SK-N-SH (cell line): ENCODE measurements at regions not wholly inside any gene's neighbourhood (a gene's known extent, or its start where the extent isn't known, plus 50 kb on each side); places are given as distances from the start of the nearest gene placed in this dataset.

ENCODE experiments used
- CTCF ChIA-PET: fragments of 300-600, 350-600 bp; formaldehyde crosslinking; extraction: SDS; loops from one replicate; lab custom pipeline; 2021; lab: Yijun Ruan, JAX
- POLR2A ChIA-PET: fragments of 350-600 bp; sonication (Branson Sonifier 250); formaldehyde crosslinking; extraction: SDS; loops from one replicate; lab custom pipeline; 2020; ENCODE audit warnings: antibody characterized with exemption, inconsistent platforms; lab: Yijun Ruan, JAX
- DNase-seq: peaks from one replicate; pipeline ENCODE4 v3.0.0; 2012
- H2AFZ ChIP-seq: fragments of 200-600 bp; sonication (generic); 2 replicates; pipeline ENCODE4 v1.8.1; 2016; ENCODE audit warnings: antibody characterized with exemption, mild to moderate bottlenecking, low read depth
- H3F3A ChIP-seq: fragments of 200-600 bp; sonication (generic); replicated peaks from 2 replicates; pipeline ENCODE3; 2016; ENCODE audit warnings: antibody characterized with exemption, mild to moderate bottlenecking; ENCODE audit not compliant: insufficient read depth
- H3K27ac ChIP-seq, 2 experiments: fragments of 200-500 bp in 1 of 2; fragments of 200-600 bp in 1 of 2; sonication (Bioruptor generic) in 1 of 2; sonication (generic), shearing (Covaris generic) in 1 of 2; 2 replicates each; pipeline versions ENCODE4 v1.5.1 to v1.6.1; 2014 to 2016; ENCODE audit warnings: low read depth in 2 of 2, inconsistent platforms in 1 of 2, low read length in 1 of 2, mild to moderate bottlenecking in 1 of 2, mixed read lengths in 1 of 2
- H3K27me3 ChIP-seq: fragments of 200-600 bp; sonication (generic), shearing (Covaris generic); 2 replicates; pipeline ENCODE4 v1.6.1; 2016; ENCODE audit warnings: mixed run types; ENCODE audit not compliant: insufficient read depth
- H3K36me3 ChIP-seq, 2 experiments: fragments of 200-500 bp in 1 of 2; fragments of 200-600 bp in 1 of 2; sonication (Bioruptor generic) in 1 of 2; sonication (generic) in 1 of 2; replicated peaks in 1 of 2; 2 replicates each; pipeline versions ENCODE3 to v1.5.1; 2014 to 2016; ENCODE audit warnings: low read length in 1 of 2, mild to moderate bottlenecking in 1 of 2; ENCODE audit not compliant: insufficient read depth in 2 of 2, control insufficient read depth in 1 of 2
- H3K4me1 ChIP-seq, 2 experiments: fragments of 200-500 bp in 1 of 2; fragments of 200-600 bp in 1 of 2; sonication (Bioruptor generic) in 1 of 2; sonication (generic), shearing (Covaris generic) in 1 of 2; 2 replicates each; pipeline versions ENCODE4 v1.5.1 to v1.6.1; 2014 to 2016; ENCODE audit warnings: low read depth in 1 of 2, low read length in 1 of 2, mixed run types in 1 of 2; ENCODE audit not compliant: insufficient read depth in 2 of 2, control insufficient read depth in 1 of 2
- H3K4me2 ChIP-seq: fragments of 200-600 bp; sonication (generic), shearing (Covaris generic); 2 replicates; pipeline ENCODE4 v1.6.1; 2017; ENCODE audit warnings: mixed run types
- H3K4me3 ChIP-seq, 2 experiments: fragments of 200-500 bp in 1 of 2; fragments of 200-600 bp in 1 of 2; sonication (Bioruptor generic) in 1 of 2; sonication (generic), shearing (Covaris generic) in 1 of 2; 2 replicates each; pipeline versions ENCODE4 v1.5.1 to v1.8.1; 2014 to 2016; ENCODE audit warnings: low read depth in 2 of 2, inconsistent platforms in 1 of 2, low read length in 1 of 2, mild to moderate bottlenecking in 1 of 2, mixed read lengths in 1 of 2, moderate library complexity in 1 of 2
- H3K79me2 ChIP-seq: fragments of 200-600 bp; sonication (generic); 2 replicates; pipeline ENCODE4 v1.8.1; 2017; ENCODE audit warnings: mild to moderate bottlenecking; ENCODE audit not compliant: insufficient read depth
- H3K9ac ChIP-seq: fragments of 200-600 bp; sonication (generic); 2 replicates; pipeline ENCODE4 v1.6.1; 2017; ENCODE audit warnings: mixed run types
- H3K9me2 ChIP-seq: fragments of 200-600 bp; sonication (generic); 2 replicates; pipeline ENCODE4 v1.6.1; 2017; ENCODE audit warnings: mixed run types
- H3K9me3 ChIP-seq: fragments of 200-600 bp; sonication (generic); 2 replicates; pipeline ENCODE4 v1.6.1; 2017; ENCODE audit warnings: mixed run types, mild to moderate bottlenecking, moderate library complexity
- H4K20me1 ChIP-seq: fragments of 200-600 bp; sonication (generic); 2 replicates; pipeline ENCODE4 v1.6.1; 2017; ENCODE audit warnings: mild to moderate bottlenecking, mixed run types; ENCODE audit not compliant: insufficient read depth
- CHD2 ChIP-seq: fragments of 150-350 bp; IDR thresholded peaks from 2 replicates; pipeline ENCODE4 v1.6.1; 2018; ENCODE audit warnings: low read length; ENCODE audit not compliant: partially characterized antibody
- FOXJ3 ChIP-seq: sonication (generic); formaldehyde crosslinking; IDR thresholded peaks from 2 replicates; pipeline ENCODE4 v1.5.1; 2020; ENCODE audit warnings: mild to moderate bottlenecking, missing genetic modification reagents
- GATA2 ChIP-seq: sonication (generic); formaldehyde crosslinking; IDR thresholded peaks from 2 replicates; pipeline ENCODE4 v1.5.0; 2020; ENCODE audit warnings: mild to moderate bottlenecking, missing genetic modification reagents
- MAX ChIP-seq: IDR thresholded peaks from 2 replicates; pipeline ENCODE4 v1.4.0; 2012; ENCODE audit warnings: low read depth
- MXI1 ChIP-seq: IDR thresholded peaks from 2 replicates; pipeline ENCODE4 v1.6.1; 2012; ENCODE audit warnings: mild to moderate bottlenecking, low read depth, low read length, improper control_type of control experiment
- NFIC ChIP-seq: IDR thresholded peaks from 2 replicates; pipeline ENCODE4 v1.4.0; 2012; ENCODE audit warnings: borderline replicate concordance
- NRF1 ChIP-seq: IDR thresholded peaks from 2 replicates; pipeline ENCODE4 v1.6.1; 2012; ENCODE audit warnings: low read depth, mild to moderate bottlenecking, low read length
- RAD21 ChIP-seq: IDR thresholded peaks from 2 replicates; pipeline ENCODE4 v1.6.1; 2012; ENCODE audit warnings: mild to moderate bottlenecking, low read length
- RCOR1 ChIP-seq: fragments of 150-350 bp; IDR thresholded peaks from 2 replicates; pipeline ENCODE4 v1.6.1; 2017; ENCODE audit warnings: antibody characterized with exemption, low read length
- REST ChIP-seq: IDR thresholded peaks from 2 replicates; pipeline ENCODE4 v1.6.1; 2012; ENCODE audit warnings: mild to moderate bottlenecking, low read depth, low read length, moderate library complexity
- RFX5 ChIP-seq: IDR thresholded peaks from 2 replicates; pipeline ENCODE4 v1.6.1; 2012; ENCODE audit warnings: mild to moderate bottlenecking, improper control_type of control experiment, low read length
- RXRA ChIP-seq: IDR thresholded peaks from 2 replicates; pipeline ENCODE4 v1.4.0; 2012; ENCODE audit warnings: low read depth, mild to moderate bottlenecking, borderline replicate concordance
- SMC3 ChIP-seq: IDR thresholded peaks from 2 replicates; pipeline ENCODE4 v1.6.1; 2012; ENCODE audit warnings: low read depth, low read length, improper control_type of control experiment
- TAF1 ChIP-seq: IDR thresholded peaks from 2 replicates; pipeline ENCODE4 v1.6.1; 2012; ENCODE audit warnings: low read depth, mild to moderate bottlenecking, low read length, moderate library complexity, borderline replicate concordance
- USF2 ChIP-seq: fragments of 150-350 bp; IDR thresholded peaks from 2 replicates; pipeline ENCODE4 v1.6.1; 2017; ENCODE audit warnings: antibody characterized with exemption, low read length, low read depth, borderline replicate concordance
- YY1 ChIP-seq: IDR thresholded peaks from 2 replicates; pipeline ENCODE4 v1.4.0; 2012; ENCODE audit warnings: low read depth, mild to moderate bottlenecking
- ZBTB33 ChIP-seq: IDR thresholded peaks from 2 replicates; pipeline ENCODE4 v1.4.0; 2012; ENCODE audit warnings: low read depth, borderline replicate concordance
- WGBS: methylation state at CpG from one replicate; pipeline ENCODE4 v1.1.6; 2017; ENCODE audit warnings: low lambda C conversion rate; 5-methylcytosine and 5-hydroxymethylcytosine counted together

- no peak for DNase-seq
- Histone ChIP-seq H3K4me2 (no peak overlapping the region), H3K9me2 (no peaks in the 10 kb centered on the region), H3K79me2 (no peaks in the 10 kb centered on the region), H3K9ac (no peak overlapping the region), H2AFZ (no peak overlapping the region), H3F3A (peaks cover 16% of the 10 kb centered on the region), H4K20me1 (no peaks in the 10 kb centered on the region), H3K9me3 (no peaks in the 10 kb centered on the region), H3K36me3 (no peaks in the 10 kb centered on the region), H3K4me3 (no peak overlapping the region), H3K27ac (no peak overlapping the region), H3K4me1 (no peaks in the 10 kb centered on the region), H3K27me3 (no peaks in the 10 kb centered on the region)
- POLR2A ChIA-PET = no interaction called here
- CTCF ChIA-PET = no interaction called here
- WGBS = 59% methylated on average over 2 of the region's 2 CpGs
- no peak for TF ChIP-seq RXRA
- no peak for TF ChIP-seq REST
- TF ChIP-seq YY1 = no peak
- TF ChIP-seq CHD2 = no peak
- no peak for TF ChIP-seq RCOR1
- no peak for TF ChIP-seq MAX
Measured at GRCh38 chr20:52427960-52428359, 236.4 kb upstream of the ZFP64 start.

GRCh38 chr20:52426856-52427255 is 235.3 kb upstream of the ZFP64 start:
- Histone ChIP-seq H3K27ac (no peak overlapping the region), H3K9ac (no peak overlapping the region), H3F3A (peaks cover 16% of the 10 kb centered on the region), H3K4me2 (no peak overlapping the region), H3K36me3 (no peaks in the 10 kb centered on the region), H3K9me2 (no peaks in the 10 kb centered on the region), H2AFZ (no peak overlapping the region), H3K79me2 (no peaks in the 10 kb centered on the region), H3K9me3 (no peaks in the 10 kb centered on the region), H4K20me1 (no peaks in the 10 kb centered on the region), H3K4me1 (no peaks in the 10 kb centered on the region), H3K27me3 (no peaks in the 10 kb centered on the region), H3K4me3 (no peak overlapping the region)
- no peak for TF ChIP-seq RAD21
- TF ChIP-seq GATA2 = no peak
- TF ChIP-seq SMC3 = no peak
- TF ChIP-seq FOXJ3 (CRISPR knock-in tag) = no peak
- TF ChIP-seq MXI1 = no peak
- TF ChIP-seq RFX5 = no peak
- TF ChIP-seq NFIC = no peak
- TF ChIP-seq TAF1 = no peak
- TF ChIP-seq NRF1 = no peak
- TF ChIP-seq USF2 = no peak
- TF ChIP-seq ZBTB33 = no peak
- ChIA-PET POLR2A (no interaction called here), CTCF (interaction anchor here (0.7 to 1.5 kb wide), 3 partner anchors 26 to 469 kb away, joined by 3 read pairs; no protein-coding TSS in a partner anchor)
- DNase-seq = no peak
- 5% methylated on average over 2 of the region's 2 CpGs for WGBS
